Tibial nerve (tissue), 4 donors: ENCODE measurements at regions not wholly inside any gene's neighbourhood (a gene's known extent, or its start where the extent isn't known, plus 50 kb on each side); places are given as distances from the start of the nearest gene placed in this dataset.

Experiments used
- DNase-seq, 2 donors: peaks; one replicate each; pipeline ENCODE4 v3.0.0-alpha.2; 2019; ENCODE audit warnings: low spot score in 2 of 2
- H3K27ac ChIP-seq, 4 donors: fragments of 200-600 bp; sonication (generic) in 3 of 4; one replicate each; pipeline ENCODE4 v1.5.1; 2017 to 2019; ENCODE audit warnings: mild to moderate bottlenecking in 1 of 4
- H3K27me3 ChIP-seq, 2 donors: fragments of 200-600 bp; sonication (generic) in 1 of 2; one replicate each; pipeline versions ENCODE4 v1.5.1 to v1.6.0; 2017 to 2019
- H3K36me3 ChIP-seq, 3 donors: fragments of 200-600 bp; sonication (generic); one replicate each; pipeline ENCODE4 v1.5.1; 2018 to 2019
- H3K4me1 ChIP-seq, 4 donors: fragments of 200-600 bp; sonication (generic) in 3 of 4; one replicate each; pipeline ENCODE4 v1.5.1; 2017 to 2019
- H3K4me3 ChIP-seq, 4 donors: fragments of 200-600 bp; sonication (generic) in 3 of 4; one replicate each; pipeline ENCODE4 v1.5.1; 2017 to 2019; ENCODE audit warnings: mild to moderate bottlenecking in 1 of 4, moderate library complexity in 1 of 4
- H3K9me3 ChIP-seq, 4 donors: fragments of 200-600 bp; sonication (generic) in 3 of 4; one replicate each; pipeline ENCODE4 v1.5.1; 2017 to 2019
- CTCF ChIP-seq, 5 experiments: fragments of 200-600 bp in 3 of 5; fragments of 450-650 bp in 2 of 5; sonication (generic) in 3 of 5; IDR thresholded peaks; one replicate each; pipeline ENCODE4 v1.5.1; 2016 to 2019; ENCODE audit warnings: antibody characterized with exemption in 5 of 5, mild to moderate bottlenecking in 3 of 5, moderate library complexity in 2 of 5
- EP300 ChIP-seq, 2 donors: sonication (generic); formaldehyde crosslinking; IDR thresholded peaks; one replicate each; pipeline ENCODE4 v1.6.1; 2017; ENCODE audit warnings: antibody characterized with exemption in 2 of 2, mild to moderate bottlenecking in 1 of 2
- POLR2A ChIP-seq, 2 donors: fragments of 450-650 bp; IDR thresholded peaks; one replicate each; pipeline ENCODE4 v1.6.1; 2017; ENCODE audit warnings: antibody characterized with exemption in 2 of 2, mild to moderate bottlenecking in 2 of 2, moderate library complexity in 2 of 2
- WGBS, 2 donors: methylation state at CpG; one replicate each; pipeline ENCODE4 v1.1.5; 2018; 5-methylcytosine and 5-hydroxymethylcytosine counted together

DNA sequence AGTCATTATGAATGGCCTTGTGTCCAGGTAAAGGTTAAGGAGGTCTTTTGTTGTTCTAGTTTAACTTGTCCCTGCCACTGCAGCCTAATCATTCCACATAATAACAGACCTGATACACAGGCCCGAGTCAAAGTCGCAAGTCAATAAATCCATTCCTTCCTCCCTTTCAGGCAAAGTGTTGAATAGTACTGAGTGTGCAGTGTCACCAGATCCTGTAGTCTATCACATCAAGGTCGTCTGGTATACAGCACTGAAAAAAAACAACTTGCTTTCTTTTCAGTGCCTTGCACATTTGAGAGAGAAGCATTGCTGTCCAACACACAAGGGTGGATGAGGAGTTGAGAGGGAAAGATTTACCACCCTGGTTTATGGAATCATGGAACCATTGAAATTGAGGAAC, 606.2 kb downstream of the BCL11A start:
- TF ChIP-seq CTCF (IDR thresholded peaks at IDR 0.05) = no peak
- no peak for TF ChIP-seq EP300 (IDR thresholded peaks at IDR 0.05)
- TF ChIP-seq POLR2A (IDR thresholded peaks at IDR 0.05) = no peak
- no peaks in the 10 kb centered on the region for H3K36me3 ChIP-seq

GRCh38 chr2:59939236-59939635, 614.2 kb downstream of the BCL11A start:
- H3K9me3 ChIP-seq = no peaks in the 10 kb centered on the region
- no peak for DNase-seq
- no peaks in the 10 kb centered on the region for H3K36me3 ChIP-seq
- H3K27ac ChIP-seq = no peak overlapping the region
- H3K27me3 ChIP-seq = no peaks in the 10 kb centered on the region
- H3K4me3 ChIP-seq = no peak overlapping the region
- H3K4me1 ChIP-seq = no peaks in the 10 kb centered on the region
- TF ChIP-seq CTCF (IDR thresholded peaks at IDR 0.05) = no peak
- no peak for TF ChIP-seq POLR2A (IDR thresholded peaks at IDR 0.05)
- TF ChIP-seq EP300 (IDR thresholded peaks at IDR 0.05) = no peak
- 23 to 36% methylated on average over 3 of the region's 3 CpGs for WGBS, 2 donors

More for the DNA sequence above, 606.2 kb downstream of the BCL11A start:
- H3K4me3 ChIP-seq = no peak overlapping the region
- H3K27ac ChIP-seq = no peak overlapping the region
- DNase-seq = no peak
- H3K9me3 ChIP-seq = no peaks in the 10 kb centered on the region
- H3K27me3 ChIP-seq = no peaks in the 10 kb centered on the region
- no peaks in the 10 kb centered on the region for H3K4me1 ChIP-seq
- 43 to 47% methylated on average over 3 of the region's 3 CpGs for WGBS, 2 donors

DNA sequence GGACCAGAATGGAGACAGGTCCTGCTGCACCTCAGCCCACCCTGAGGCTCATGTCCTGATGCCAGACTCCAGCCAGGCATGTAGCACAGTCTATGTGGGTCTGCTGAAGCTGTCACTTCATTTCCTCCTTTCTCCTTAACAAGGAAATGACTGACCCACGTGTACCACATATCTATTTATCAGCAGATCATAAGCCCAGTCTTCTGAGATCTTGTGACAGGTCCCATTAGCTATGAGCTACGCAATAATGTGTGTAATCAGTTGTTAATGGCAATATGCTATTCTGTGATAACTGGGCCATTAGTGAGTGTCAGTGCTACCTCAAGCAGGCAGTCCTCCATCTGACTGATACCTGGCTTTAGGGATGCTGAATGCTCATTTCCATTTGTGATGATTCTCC, 615.3 kb downstream of the BCL11A start:
- no peaks in the 10 kb centered on the region for H3K27me3 ChIP-seq
- DNase-seq = no peak
- no peaks in the 10 kb centered on the region for H3K9me3 ChIP-seq
- H3K4me1 ChIP-seq = no peaks in the 10 kb centered on the region
- WGBS, 2 donors = 45 to 54% methylated on average over 2 of the region's 2 CpGs
- H3K36me3 ChIP-seq = no peaks in the 10 kb centered on the region
- H3K4me3 ChIP-seq = no peak overlapping the region
- no peak overlapping the region for H3K27ac ChIP-seq
- TF ChIP-seq CTCF (IDR thresholded peaks at IDR 0.05) = no peak
- no peak for TF ChIP-seq EP300 (IDR thresholded peaks at IDR 0.05)
- TF ChIP-seq POLR2A (IDR thresholded peaks at IDR 0.05) = no peak

GRCh38 chr2:59936048-59936447, 617.4 kb downstream of the BCL11A start:
- no peak overlapping the region for H3K27ac ChIP-seq
- H3K4me1 ChIP-seq = no peaks in the 10 kb centered on the region

DNA sequence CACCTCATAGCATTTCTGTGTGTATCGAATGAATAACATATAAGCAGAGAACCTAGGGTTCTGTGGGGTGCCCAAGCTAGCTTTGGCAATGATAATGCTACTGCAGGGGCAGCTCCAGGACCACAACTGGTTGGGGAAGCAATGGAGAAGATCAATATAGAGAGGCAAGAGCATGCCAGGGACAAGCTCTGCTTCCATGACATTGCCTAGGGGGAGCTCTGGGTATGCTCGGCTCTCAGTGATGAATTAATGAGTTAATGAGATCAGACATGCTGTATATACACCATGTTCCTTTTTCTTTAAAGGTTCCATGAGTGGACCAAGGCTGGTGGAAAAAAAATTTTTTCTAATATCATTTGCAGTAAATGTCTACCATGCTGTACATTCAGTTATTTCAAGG, 618.4 kb downstream of the BCL11A start:
- H3K9me3 ChIP-seq = no peaks in the 10 kb centered on the region
- H3K4me3 ChIP-seq = no peak overlapping the region
- H3K4me1 ChIP-seq = no peaks in the 10 kb centered on the region
- WGBS, 2 donors = 64 to 73% methylated on average over 2 of the region's 2 CpGs
- H3K27me3 ChIP-seq = no peaks in the 10 kb centered on the region
- no peak overlapping the region for H3K27ac ChIP-seq
- TF ChIP-seq EP300 (IDR thresholded peaks at IDR 0.05) (no peak), POLR2A (IDR thresholded peaks at IDR 0.05) (no peak), CTCF (IDR thresholded peaks at IDR 0.05) (no peak)
- no peaks in the 10 kb centered on the region for H3K36me3 ChIP-seq
- no peak for DNase-seq

More at GRCh38 chr2:59936048-59936447, 617.4 kb downstream of the BCL11A start:
- WGBS, 2 donors = 39 to 43% methylated on average over 3 of the region's 3 CpGs
- no peaks in the 10 kb centered on the region for H3K27me3 ChIP-seq
- TF ChIP-seq POLR2A (IDR thresholded peaks at IDR 0.05) = no peak
- no peak for TF ChIP-seq CTCF (IDR thresholded peaks at IDR 0.05)
- no peak for TF ChIP-seq EP300 (IDR thresholded peaks at IDR 0.05)
- H3K9me3 ChIP-seq = no peaks in the 10 kb centered on the region
- no peak overlapping the region for H3K4me3 ChIP-seq
- no peak for DNase-seq
- no peaks in the 10 kb centered on the region for H3K36me3 ChIP-seq
